Peyer's patch (tissue), 4 donors: ENCODE measurements at regions not wholly inside any gene's neighbourhood (a gene's known extent, or its start where the extent isn't known, plus 50 kb on each side); places are given as distances from the start of the nearest gene placed in this dataset.

ENCODE experiments used
- DNase-seq, 3 donors: peaks; one replicate each; pipeline ENCODE4 v3.0.0-alpha.2; 2017 to 2019
- H3K27ac ChIP-seq, 4 donors: fragments of 200-600 bp; sonication (generic); one replicate each; pipeline ENCODE4 v1.5.1; 2016 to 2019
- H3K27me3 ChIP-seq, 2 donors: fragments of 200-600 bp; sonication (generic); one replicate each; pipeline ENCODE4 v1.5.1; 2019
- H3K36me3 ChIP-seq, 3 donors: fragments of 200-600 bp; sonication (generic); one replicate each; pipeline ENCODE4 v1.5.1; 2016 to 2019
- H3K4me1 ChIP-seq, 4 donors: fragments of 200-600 bp; sonication (generic); one replicate each; pipeline ENCODE4 v1.5.1; 2016 to 2019
- H3K4me3 ChIP-seq, 4 donors: fragments of 200-600 bp; sonication (generic); 1 replicate in 3 of 4; 2 replicates in 1 of 4; pipeline ENCODE4 v1.5.1; 2016 to 2019; ENCODE audit warnings: mild to moderate bottlenecking in 1 of 4
- H3K9me3 ChIP-seq, 4 donors: fragments of 200-600 bp; sonication (generic); one replicate each; pipeline ENCODE4 v1.5.1; 2016 to 2019; ENCODE audit warnings: mild to moderate bottlenecking in 1 of 4
- CTCF ChIP-seq, 6 experiments: fragments of 450-650 bp in 4 of 6; fragments of 200-600 bp in 2 of 6; sonication (generic) in 1 of 6; IDR thresholded peaks; one replicate each; pipeline ENCODE4 v1.5.1; 2017 to 2019; ENCODE audit warnings: antibody characterized with exemption in 6 of 6, mild to moderate bottlenecking in 3 of 6, moderate library complexity in 1 of 6
- POLR2A ChIP-seq, 2 donors: fragments of 450-650 bp; IDR thresholded peaks; one replicate each; pipeline ENCODE4 v1.5.1; 2017; ENCODE audit warnings: antibody characterized with exemption in 2 of 2, mild to moderate bottlenecking in 2 of 2, moderate library complexity in 2 of 2

GRCh38 chr17:73799781-73800627 lies 155.8 kb upstream of the SDK2 start:
- TF ChIP-seq CTCF (IDR thresholded peaks at IDR 0.05) (no peak), POLR2A (IDR thresholded peaks at IDR 0.05) (no peak)
- H3K27ac ChIP-seq, result no peak overlapping the region
- H3K27me3 ChIP-seq, result no peaks in the 10 kb centered on the region
- peaks cover 0 to 13% (median 0%) of the 10 kb centered on the region in 4 donors for H3K4me1 ChIP-seq
- peaks cover 0 to 6% (median 0%) of the 10 kb centered on the region in 4 donors for H3K9me3 ChIP-seq
- no peak overlapping the region for H3K4me3 ChIP-seq
- no peaks in the 10 kb centered on the region for H3K36me3 ChIP-seq
- no peak for DNase-seq

DNA sequence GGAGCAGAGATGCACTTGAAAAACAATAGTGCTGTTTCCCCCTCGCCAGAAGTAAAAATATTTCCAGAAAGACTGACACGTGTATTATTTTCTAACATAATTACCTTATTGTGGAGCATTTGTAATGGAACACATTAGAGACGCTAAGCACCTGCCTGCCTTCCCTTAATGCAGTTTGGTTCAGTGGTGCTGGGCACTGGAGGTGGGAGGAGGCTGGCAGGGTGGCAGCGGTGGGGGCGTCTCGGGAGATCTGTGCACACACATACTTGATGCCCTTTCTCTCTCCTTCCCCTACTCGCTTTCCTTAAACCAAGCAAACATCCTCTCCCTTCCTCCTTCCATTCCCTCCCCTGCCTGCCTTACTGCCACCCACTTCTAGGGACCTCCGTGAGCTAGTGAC lies 156.6 kb upstream of the SDK2 start:
- Histone ChIP-seq H3K4me1 (peaks cover 0 to 13% (median 0%) of the 10 kb centered on the region in 4 donors), H3K27me3 (no peaks in the 10 kb centered on the region), H3K4me3 (no peak overlapping the region), H3K27ac (no peak overlapping the region), H3K36me3 (no peaks in the 10 kb centered on the region), H3K9me3 (peaks cover 0 to 6% (median 0%) of the 10 kb centered on the region in 4 donors)
- TF ChIP-seq POLR2A (IDR thresholded peaks at IDR 0.05), result no peak
- TF ChIP-seq CTCF (IDR thresholded peaks at IDR 0.05), result no peak
- DNase-seq, result no peak

DNA sequence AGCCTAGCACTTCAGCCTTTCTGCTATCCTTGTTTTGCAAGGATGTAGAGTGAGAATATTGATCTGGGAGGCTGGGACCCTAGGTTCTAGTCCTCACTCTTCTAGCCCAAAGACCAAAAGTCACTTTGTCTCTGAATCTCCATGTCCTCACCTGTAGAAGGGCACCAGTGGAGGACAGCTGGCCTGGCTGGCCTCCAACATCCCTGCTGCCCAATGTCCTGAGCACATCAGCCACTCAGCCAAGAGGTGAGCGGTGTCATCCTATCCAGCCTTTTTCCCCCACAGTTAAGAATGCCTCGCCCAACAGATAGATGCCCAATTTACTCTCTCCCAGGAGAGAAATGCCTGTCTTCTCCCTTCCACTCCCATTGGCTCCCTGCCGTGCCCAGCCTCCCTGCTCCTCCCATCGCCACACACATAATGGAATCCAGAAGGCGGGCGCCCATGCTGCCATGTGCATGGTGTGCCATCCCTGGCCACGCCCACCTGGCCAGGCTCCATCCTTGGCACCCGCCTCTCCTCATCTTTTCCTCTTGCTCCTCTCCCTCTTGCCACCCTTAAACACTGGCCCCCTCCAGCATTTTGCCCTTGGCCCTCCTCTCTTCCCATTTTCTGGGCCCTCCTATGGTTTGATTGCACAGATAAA lies 157.3 kb upstream of the SDK2 start:
- no peak for TF ChIP-seq CTCF (IDR thresholded peaks at IDR 0.05)
- H3K4me3 ChIP-seq, result no peak overlapping the region

DNA sequence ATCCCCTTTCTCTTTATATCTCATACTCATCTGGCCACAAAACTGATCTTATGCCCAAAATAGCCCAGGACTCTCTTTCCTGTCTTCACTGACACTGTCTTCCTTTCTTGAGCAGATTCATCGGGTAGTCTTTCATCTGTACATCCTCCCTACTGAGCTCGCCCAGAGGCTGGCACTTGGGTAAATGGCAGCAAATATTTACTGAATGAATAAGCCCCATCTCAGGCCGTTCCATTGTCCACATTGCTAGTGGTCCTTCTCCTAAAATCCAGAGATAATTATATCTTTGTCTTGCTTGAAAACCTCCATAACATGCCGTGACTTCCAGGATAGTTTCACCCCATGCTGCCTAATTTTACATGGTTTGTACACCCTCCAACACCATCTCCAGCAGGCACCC lies 158.1 kb upstream of the SDK2 start:
- Histone ChIP-seq H3K27ac (no peak overlapping the region), H3K36me3 (no peaks in the 10 kb centered on the region), H3K9me3 (peaks cover 0 to 9% (median 0%) of the 10 kb centered on the region in 4 donors), H3K4me3 (no peak overlapping the region), H3K4me1 (peaks cover 0 to 8% (median 0%) of the 10 kb centered on the region in 4 donors), H3K27me3 (no peaks in the 10 kb centered on the region)
- DNase-seq, result no peak
- TF ChIP-seq CTCF (IDR thresholded peaks at IDR 0.05), result no peak
- TF ChIP-seq POLR2A (IDR thresholded peaks at IDR 0.05), result no peak

More for the DNA sequence above, 157.3 kb upstream of the SDK2 start:
- Histone ChIP-seq H3K4me1 (peaks cover 0 to 13% (median 0%) of the 10 kb centered on the region in 4 donors), H3K27ac (no peak overlapping the region), H3K36me3 (no peaks in the 10 kb centered on the region), H3K9me3 (peaks cover 0 to 6% (median 0%) of the 10 kb centered on the region in 4 donors), H3K27me3 (no peaks in the 10 kb centered on the region)
- DNase-seq, result no peak

DNA sequence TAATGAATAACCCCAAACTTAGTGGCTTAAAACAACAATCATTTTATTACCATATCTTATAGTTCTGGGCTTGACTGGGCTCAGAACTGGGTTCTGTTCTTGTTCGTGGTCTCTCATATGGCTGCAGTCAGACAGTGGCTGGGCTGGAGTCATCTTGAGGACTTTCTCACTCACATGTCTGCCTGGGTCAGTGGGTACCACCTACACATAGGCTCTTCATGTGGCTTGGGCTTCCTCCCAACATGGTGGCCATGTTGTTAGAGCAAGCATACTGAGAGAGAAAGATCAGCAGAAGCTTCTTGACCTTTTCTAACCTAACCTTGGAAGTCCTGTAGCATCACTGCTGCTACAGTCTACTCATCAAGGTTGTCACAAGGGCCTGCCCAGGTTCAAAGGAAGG lies 158.6 kb upstream of the SDK2 start:
- H3K4me1 ChIP-seq, result peaks cover 0 to 2% (median 0%) of the 10 kb centered on the region in 4 donors
- no peak overlapping the region for H3K27ac ChIP-seq
- H3K9me3 ChIP-seq, result peaks cover 0 to 9% (median 0%) of the 10 kb centered on the region in 4 donors
- no peak overlapping the region for H3K4me3 ChIP-seq
- TF ChIP-seq POLR2A (IDR thresholded peaks at IDR 0.05) (no peak), CTCF (IDR thresholded peaks at IDR 0.05) (no peak)
- no peak for DNase-seq
- H3K36me3 ChIP-seq, result no peaks in the 10 kb centered on the region
- H3K27me3 ChIP-seq, result no peaks in the 10 kb centered on the region
